GM21786 (cell line): ENCODE measurements at regions not wholly inside any gene's neighbourhood (a gene's known extent, or its start where the extent isn't known, plus 50 kb on each side); places are given as distances from the start of the nearest gene placed in this dataset.

Source experiments
- ATAC-seq: cut with Tn5 transposase; IDR thresholded peaks from one replicate; pipeline ENCODE4 v1.9.1; 2021; ENCODE audit not compliant: unreplicated experiment

DNA sequence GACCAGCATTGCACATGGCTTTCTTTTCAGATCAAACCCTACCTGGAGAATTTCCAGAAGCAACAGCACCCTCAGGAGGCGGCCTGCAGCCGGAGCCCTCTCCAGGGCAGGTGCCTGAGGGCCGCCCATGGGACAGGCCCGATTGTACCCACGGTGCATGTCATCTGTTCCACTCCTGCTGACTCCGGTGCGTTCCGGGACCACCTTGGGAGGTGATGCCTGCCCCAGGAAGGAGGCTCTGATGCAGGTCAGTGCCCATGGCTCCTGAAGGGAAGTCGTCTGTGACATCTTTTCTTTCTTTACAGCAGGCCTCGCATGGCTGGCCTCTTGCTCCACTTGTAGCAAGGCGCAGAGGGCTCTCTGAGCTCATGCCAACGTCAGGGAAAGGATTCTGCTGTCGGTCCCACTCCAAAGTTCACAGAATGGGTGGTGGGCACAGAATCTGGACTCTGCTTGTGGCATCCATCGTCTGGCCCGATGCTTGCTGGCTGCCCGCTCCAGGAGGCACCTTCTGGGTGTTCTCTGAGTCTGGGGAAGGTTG lies 160.7 kb upstream of the RTL1 start:
- no peak for ATAC-seq

DNA sequence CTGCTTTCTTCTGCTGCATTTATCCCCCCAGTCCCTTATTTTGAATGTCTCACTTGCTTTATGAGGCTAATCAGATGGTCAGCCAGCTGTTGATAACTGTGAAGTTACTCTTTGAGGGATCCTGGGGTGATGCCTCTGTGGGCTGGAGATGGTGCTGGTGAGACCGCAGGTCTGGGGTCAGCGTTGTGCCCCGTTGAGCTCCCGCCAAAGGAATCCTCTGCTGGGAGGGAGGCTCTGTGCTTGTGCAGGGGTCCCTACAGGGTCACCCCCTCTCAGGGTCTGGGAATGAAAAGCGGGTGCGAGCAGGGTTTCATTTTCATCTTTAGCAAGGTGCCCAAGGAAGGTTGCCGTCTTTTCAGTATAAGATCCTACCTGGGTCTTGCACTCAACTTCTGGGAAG lies 161.2 kb upstream of the RTL1 start:
- ATAC-seq: no peak

DNA sequence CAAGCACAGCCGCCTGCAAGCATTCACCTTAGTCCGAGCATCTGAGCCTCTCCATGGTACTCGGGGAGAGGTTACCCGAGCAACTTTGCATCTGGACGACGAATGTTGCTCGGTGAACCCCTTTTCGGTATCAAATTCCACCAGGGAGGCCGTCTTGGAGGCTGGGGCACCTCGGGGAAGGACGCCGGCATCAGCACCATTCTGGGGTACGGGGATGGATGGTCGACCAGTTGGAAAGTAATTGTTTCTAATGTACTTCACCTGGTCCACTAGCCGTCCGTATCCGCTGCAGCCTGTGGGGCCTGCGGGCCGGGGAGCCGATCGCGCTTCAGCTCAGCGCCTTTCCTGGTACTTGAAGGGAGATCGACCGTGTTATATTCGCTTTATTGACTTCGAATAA lies 161.7 kb upstream of the RTL1 start:
- no peak for ATAC-seq

DNA sequence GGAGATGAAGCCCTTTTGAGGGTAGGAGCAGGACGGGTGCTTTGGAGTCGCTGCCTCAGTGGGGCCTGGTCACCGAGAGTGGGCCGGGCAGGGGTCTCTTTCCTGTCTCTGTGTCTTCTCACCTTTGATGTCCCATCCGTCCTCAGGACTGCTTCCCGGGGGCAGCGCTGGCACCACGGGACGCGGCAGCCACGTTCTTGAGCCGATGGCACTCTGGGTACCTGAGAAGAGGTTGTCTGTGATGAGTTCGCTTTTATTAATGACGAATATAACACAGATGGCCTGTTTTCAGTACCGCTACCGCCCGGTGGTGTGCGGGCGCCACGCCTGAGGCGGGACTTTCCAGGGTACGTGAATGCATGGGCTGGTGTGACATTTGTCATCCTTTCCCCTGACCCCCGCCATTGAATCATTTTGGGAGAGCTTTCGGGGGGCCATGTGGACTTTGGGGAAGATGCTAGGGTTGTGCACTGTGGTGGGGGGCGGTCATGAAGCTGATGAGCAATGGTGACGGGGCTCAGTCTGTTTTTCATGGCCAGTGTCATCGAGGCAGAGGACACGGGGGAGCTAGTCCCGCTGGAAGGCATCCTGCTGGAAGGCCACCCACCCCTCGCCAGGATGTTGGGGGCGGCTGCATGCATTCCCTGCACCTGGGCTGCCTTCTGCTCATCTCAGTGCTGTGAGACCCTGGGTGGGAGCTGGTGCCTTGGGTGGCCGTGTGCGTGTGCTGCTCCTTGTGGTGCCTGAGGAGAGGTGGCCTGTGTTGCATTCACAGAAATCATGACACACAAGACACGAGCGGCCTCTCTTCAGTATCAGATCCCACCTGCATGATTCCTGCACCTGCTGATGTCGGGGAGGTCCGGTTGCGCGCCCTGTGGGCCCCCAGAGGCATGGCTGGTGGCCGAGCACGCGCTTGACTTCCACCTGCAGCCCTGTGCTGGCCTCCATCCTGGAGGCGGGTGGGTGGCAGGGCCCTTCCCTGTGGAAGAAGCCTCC lies 162.5 kb upstream of the RTL1 start:
- ATAC-seq: no peak

DNA sequence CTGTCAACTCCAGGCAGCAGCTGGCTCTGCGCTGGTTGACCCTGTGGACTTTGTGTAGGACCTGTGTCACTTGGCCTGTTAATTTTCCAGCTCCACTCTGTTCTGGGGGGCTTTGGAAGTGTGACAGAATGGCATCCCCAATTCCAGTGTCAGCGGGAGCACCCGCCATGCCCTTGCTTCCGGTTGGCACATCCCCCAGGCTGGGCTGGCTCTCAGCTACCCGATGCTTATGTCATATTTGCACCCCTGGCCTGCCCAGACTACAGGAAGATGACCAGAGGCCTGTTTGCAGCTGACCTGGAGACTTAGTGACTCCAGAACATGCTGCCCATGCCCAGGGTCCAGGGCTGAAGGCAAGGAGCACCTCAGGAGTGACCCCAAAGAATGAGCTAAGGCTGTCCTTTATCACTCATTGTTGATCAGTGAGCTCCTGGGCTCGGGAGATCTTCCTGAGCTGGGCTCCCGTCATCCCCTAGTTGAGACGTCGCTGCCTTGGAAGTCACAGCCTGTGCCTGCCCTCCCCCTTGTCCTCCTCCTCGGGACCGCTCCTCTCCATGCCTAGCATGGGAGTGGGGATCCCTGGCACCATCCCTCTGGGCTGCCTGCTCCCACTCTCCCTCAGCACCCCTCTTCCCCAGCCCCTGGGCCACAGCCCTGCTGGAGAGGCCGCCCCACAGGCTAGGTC lies 163.4 kb upstream of the RTL1 start:
- ATAC-seq: no peak

DNA sequence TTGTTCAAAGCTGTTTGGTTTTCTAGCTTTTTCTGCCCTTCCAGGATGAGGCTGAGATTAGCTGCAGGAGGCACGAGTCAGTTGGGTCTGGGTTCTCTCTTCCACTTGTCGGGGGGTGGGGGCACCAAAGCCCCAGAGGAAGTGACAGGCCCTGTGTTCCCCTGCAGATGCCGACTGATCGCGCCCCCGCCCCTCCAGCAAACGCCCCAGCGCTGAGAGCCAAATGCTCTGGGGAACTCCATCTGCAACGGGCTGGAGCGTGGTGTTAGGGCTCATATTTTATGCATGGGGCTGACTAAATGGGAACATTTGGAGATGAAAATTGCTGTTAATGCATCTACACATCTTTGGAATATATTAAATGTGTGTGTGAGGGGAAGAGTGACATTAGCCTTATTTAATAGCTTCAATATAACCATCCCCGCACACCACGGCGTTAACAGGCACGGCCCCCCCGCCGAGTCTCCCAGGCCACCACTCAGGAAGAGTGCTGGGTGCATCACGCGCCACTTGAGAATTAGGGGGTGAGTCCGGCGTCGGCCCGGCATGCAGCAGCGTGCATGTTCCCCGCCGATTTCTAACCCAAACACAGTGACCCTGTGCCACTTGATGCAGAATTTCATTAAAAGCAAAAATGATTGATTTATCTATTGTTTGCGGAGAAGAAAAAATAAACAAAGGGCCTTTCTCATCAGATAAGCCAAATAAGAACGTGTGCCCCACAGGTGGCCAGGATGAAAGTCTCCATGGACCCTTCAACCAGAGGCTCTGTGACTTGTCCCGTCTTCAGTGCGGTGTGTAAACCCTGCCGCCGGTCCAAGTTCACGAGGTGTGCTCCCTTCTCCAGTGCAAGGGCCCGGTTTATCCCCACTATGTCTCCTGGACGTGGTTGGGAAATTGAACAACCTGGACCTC lies 165.0 kb upstream of the RTL1 start:
- ATAC-seq: no peak

DNA sequence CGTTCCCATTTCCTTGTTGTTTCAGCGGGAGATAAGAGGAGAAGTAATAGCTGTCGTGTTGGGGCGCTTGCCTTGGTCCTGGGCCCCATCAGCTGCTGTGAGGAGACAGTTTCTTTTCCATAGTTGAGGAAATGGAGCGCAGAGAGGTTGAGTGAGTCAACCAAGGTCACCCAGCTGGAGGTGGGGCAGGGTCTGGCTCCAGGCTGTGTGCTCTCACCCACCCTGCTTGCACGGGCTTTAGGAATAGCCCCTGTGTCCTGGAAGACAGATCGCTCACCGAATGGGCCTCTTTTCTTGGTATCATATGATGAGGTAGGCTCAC lies 165.7 kb upstream of the RTL1 start:
- no peak for ATAC-seq

DNA sequence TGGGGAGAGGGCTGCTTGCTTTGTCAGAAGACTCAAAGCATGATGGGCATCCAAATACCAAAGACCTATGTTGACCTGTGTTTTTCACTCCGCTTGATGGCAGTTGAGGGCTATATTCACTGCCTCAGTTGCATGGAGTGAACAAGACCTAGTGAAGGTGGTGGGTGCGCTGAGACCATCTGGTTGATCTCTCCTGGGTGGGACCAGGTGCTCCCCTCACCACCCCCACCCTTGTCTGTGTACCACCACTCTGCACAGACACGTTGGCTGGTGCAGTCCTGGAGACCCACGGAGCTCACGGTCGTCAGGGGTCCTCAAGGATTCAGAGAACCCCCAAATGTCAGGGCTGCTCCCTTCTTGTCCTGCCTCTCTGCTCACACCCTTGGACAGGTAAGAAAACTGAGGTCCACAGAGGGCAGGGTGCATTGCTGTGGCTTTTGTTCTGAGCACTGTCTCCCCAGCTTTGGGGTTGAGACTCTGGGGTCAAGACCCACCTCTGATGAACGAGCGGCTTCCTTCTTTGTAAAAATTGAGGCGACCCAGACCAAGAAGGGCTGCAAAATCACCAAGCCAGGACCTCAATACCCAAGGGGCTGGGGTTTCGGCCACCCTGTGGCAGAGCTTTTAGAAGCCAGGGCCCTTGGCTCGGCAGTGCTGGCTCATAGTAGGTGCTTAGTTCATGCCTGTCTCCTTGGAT lies 166.3 kb upstream of the RTL1 start:
- ATAC-seq: no peak

DNA sequence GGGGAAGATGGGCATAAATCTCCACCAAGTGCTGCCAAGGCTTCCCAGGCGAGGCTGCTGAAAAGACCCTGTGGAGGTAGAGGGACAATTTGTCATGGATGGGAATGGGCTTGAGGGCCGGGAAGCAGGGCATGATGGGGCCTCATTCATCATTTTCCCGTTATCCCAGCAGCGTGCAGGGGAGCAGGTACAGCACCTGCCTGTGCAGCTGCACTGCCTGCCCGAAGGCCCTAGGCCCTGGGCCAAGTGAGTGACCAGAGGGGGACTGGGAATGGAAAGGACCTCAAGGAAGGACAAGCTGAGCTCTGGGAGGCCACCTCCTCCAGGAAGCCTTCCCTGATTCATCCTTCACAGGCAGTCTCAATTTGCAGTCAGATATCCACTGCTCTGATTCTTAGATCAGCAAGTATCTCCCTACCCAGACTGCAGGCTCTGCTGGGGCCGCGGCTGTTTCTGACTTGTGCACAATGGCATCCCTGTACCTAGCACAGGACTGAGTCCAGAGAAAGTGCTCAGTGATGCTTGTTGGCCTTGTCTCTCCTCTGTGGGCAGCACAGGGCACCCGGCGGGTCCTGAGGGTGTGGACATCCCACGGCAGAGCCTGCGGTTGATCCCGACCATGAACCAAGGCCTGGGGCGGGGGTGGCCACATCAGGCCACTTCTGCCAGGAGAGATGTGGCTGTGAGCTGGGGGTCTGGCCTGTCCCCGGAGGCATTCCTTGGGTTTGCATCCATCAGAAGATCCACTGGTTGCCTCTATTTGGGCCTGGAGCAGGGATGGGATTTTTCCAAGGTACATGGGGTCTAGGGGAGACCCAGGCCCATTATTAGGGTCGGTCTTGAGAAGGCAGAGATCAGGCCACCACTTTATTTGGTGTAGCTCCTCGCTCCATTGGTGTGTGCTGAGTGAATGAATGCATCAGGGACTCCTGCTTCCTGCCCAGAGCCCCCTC lies 167.3 kb upstream of the RTL1 start:
- ATAC-seq: no peak

DNA sequence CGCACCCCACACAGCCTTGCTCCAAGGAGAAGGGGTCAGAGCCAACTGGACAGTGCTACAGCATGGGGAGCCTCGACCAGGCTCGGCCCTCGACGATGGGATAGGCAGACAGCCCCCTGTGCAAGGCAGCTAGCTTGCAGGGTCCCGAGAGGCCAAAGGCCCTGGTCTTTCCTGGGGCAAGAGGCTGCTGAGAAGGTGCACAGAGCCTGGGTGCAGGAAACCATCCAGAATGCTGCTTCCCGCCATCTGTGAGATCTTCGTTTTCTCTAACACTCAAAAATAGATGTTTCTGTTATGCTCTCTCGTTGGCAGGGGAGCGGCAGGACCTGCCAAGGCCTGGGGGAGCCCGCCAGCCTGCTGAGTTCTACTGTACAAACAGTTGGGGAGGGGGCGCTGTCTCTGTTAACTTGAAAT lies 168.0 kb upstream of the RTL1 start:
- no peak for ATAC-seq

DNA sequence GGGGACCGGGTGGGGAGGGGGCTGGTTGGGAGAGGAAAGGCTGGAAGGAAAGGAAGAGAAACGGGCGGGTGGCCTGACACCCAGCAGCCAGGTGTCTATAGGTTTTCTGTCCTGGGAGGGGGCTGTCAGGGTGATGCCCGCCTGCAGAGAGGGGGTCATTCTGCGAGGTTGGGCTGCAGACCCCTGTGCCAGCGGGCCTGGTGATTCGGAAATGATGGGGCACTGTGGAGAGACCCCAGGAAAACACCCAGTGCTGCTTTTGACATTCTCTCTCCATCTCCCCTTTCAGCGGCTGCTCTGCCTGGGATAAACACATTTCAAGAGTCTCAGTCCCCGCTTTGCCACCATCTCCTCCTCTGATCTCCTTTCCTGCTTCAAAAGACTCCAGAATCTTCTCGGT lies 168.5 kb upstream of the RTL1 start:
- ATAC-seq: no peak

DNA sequence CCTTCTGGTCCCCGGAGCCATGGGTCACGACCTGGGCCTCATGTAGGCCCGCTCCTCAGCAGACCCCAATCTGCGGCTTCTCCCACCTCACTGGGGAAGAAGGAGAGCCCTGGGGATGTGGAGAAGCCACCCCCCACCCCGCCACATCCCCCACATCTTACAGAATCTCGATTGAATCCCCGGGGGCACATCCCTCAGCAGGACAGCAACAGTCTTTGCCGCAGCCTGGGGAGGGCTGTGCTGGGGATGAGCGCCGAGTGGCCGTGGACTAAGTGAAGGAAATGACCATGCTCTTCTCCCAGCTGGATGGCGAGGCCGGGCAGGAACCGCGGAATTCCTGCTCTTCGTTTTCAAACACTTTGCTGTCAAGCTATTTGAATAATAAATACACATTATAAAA lies 169.0 kb upstream of the RTL1 start:
- no peak for ATAC-seq

DNA sequence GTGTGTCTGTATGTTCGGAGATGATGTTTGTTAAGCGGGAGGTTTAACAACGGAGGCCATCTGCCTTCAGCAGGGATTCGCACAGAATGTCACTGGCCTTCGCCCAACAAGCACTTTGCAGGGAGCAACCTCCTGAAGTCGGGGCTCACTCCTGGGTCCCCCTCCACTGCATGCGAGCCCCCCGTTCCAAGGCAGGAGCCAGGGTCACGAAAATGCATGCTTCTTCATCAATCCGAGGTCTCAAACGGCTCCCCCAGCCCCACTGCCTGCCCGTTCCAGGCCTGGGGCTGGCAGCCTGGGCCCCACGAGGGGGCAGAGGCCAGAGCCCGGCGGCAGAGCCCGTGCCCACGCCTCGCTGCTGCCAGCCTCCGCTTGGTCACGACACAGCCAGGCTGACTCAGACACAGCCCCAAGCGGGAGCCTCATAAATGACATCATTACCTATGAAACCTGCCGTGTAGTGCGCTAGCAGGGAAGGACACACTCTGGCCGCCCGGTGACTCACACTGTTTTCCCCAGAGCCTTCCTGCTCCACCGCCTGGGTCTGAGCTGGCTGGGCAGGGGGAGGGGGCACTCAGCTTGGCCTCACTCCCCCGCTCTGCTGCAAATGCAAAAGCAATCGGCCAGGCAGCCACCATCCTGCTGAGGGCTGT lies 169.5 kb upstream of the RTL1 start:
- peak; percentile 85 for ATAC-seq

DNA sequence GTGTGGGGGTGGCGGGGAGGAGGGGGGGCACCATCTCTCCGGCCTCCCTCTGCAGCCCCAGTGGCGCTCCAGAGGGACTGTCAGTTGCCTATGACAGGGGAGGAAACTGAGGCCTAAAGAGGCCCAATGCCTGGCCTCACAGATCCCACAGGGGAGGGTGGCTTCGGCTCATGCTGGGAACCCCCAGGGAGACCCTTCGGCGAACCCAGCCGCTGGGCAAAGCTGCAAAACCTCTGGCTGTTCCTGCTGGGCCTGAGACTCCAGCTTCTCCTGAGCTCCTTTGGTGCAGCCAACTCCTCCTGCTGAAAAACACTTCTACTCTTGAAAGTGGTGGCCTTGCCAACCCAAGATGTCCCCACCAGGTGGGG lies 170.1 kb upstream of the RTL1 start:
- ATAC-seq: no peak

DNA sequence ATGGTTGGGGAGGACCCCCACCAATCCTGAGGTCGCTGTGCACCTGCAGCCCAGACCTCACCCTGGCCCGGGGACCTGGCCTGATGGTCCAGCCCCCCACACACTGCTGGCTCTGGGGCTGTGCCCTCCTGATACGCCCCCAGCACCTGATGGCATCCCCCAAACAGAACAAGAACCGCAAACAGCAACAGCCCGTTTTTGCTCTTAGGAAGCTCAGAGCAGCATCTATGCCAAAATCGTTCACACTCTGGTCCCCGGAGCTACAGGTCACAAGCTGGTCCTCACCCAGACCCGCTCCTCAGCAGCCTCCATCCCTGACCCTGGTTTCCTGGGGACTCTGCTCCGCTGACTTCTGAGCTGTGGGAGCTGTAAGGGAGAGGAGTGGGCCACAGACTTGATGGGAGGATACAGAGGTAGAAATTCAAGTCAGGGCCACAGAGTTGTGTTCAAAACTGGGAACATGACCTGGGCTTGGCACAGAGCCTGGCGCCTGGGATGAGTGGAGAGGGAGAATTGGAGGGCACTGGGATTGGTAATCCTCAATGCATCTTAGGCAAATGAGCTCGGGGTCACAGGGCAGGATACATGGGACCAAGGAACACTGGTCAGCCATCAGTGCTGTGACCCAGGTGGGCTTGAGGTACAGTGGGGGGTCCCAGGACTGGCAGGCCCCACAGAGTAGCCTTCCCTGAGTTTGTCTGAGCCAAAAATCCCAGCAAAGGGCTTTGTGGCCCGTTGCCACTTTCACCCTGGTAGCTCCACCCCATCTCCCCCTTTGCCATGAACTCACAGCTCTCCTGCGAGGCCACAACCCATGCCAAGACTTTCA lies 170.9 kb upstream of the RTL1 start:
- no peak for ATAC-seq

DNA sequence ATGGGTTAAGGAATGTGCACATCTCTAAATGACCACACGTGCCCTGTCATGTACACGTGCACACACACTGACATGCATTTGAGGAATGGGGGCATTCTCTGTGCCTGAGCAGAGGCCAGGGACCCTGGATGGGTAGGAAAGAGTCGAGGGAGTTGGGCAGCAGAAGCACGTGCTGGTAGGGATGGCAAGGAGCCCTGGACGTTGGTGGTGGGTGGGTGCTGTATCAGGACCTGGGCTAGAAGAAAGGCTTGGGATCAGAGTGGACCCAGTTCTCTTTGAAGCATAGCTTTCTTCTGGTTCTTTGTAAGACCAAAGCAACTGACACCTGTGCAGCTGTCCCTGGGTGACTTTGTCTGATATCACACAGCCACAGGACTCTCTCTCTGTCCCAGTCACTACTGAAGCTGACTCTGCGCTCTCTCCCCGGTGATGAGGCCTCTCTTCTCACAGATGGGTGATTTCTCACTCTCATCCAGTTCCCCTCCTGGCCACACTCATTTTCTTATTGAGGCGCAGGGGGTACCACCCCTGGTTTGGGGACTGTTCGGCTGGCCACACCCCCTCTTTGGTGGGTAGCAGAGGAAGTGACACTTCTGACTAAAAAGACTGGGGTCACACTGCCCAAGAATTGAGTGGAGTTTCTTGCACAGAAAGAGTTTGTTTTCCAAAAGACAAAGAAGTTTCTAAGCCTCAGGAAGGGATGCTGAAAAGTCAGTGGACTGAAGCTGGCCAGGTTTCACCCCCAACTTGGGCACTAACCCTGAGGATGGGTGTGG lies 171.7 kb upstream of the RTL1 start:
- ATAC-seq: peak; percentile 54

DNA sequence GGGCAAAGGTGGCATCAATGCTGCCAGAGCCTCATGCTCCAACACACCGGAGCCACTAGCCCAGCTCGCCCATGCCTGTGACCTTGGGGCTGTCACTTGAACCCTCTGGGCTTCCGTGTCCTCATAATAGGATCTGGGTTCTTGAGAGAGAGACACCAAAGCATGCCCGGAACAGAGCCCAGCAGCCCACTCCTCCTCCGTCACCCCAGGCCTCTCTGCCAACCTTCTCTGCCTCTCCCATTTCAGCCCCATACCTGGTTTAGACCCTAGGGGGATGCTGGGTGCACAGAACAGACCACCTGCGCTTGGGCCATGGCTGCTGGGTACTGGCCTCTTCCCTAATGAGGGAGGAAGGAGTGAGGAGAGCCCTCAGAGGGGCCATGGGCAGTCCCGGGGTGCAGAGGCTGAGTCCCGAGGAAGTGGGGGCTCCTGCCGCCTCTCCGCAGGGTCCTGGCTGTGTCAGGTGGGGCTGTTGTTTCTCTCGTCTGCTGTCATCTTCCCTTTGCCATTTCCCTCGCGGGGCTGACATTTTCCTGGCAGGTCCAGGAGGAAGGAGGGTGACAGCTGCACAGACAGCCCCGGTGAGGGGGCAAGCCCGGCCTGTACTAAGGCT lies 172.4 kb upstream of the RTL1 start:
- ATAC-seq: no peak
